Endothelial cell of umbilical vein (primary cell): ENCODE measurements at regions not wholly inside any gene's neighbourhood (a gene's known extent, or its start where the extent isn't known, plus 50 kb on each side); places are given as distances from the start of the nearest gene placed in this dataset.

ENCODE experiments used
- BruUV-seq: library from RNA; stranded (reverse); fragments of 400-500 nt; replicated peaks from 2 replicates; lab custom pipeline; 2021; lab: Mats Ljungman, UMichigan
- CTCF ChIA-PET: fragments of 300-600, 350-600 bp; sonication (Branson Sonifier 250); formaldehyde crosslinking; loops from one replicate; lab custom pipeline; 2021; ENCODE audit warnings: antibody characterized with exemption, inconsistent platforms; lab: Charles Lee
- POLR2A ChIA-PET: fragments of 300-600, 350-600 bp; sonication (Branson Sonifier 250); formaldehyde crosslinking; loops from one replicate; lab custom pipeline; 2021; ENCODE audit warnings: antibody characterized with exemption, inconsistent platforms; lab: Charles Lee
- DNase-seq: peaks from one replicate; pipeline ENCODE4 v3.0.0-alpha.2; 2011; ENCODE audit warnings: low read depth, low spot score
- FAIRE-seq: peaks from 2 replicates; lab custom pipeline; 2011; peaks lifted over from hg19 to GRCh38; lab: Jason Lieb, UNC
- H2AFZ ChIP-seq: 2 replicates; pipeline ENCODE4 v1.6.0; 2012; ENCODE audit warnings: low read depth, low read length, control low read depth, inconsistent platforms
- H3K27ac ChIP-seq: 2 replicates; pipeline ENCODE4 v1.5.1; 2011; ENCODE audit warnings: low read depth, mild to moderate bottlenecking, control low read depth, low read length, moderate library complexity; ENCODE audit not compliant: insufficient read depth
- H3K27me3 ChIP-seq, 2 experiments: 2 replicates each; pipeline versions ENCODE4 v1.6.0 to v1.6.1; 2011; ENCODE audit warnings: low read length in 2 of 2, mixed read lengths in 1 of 2; ENCODE audit not compliant: control insufficient read depth in 2 of 2, insufficient read depth in 2 of 2
- H3K36me3 ChIP-seq, 2 experiments: 2 replicates in 1 of 2; 3 replicates in 1 of 2; pipeline ENCODE4 v1.5.1; 2011; ENCODE audit warnings: low read length in 2 of 2, mild to moderate bottlenecking in 1 of 2, moderate library complexity in 1 of 2; ENCODE audit not compliant: control insufficient read depth in 2 of 2, insufficient read depth in 2 of 2; ENCODE audit errors: extremely low read depth in 1 of 2
- H3K4me1 ChIP-seq: 3 replicates; pipeline ENCODE4 v1.5.1; 2011; ENCODE audit warnings: mild to moderate bottlenecking, low read length; ENCODE audit not compliant: control insufficient read depth, insufficient read depth; ENCODE audit errors: extremely low read depth
- H3K4me2 ChIP-seq: 2 replicates; pipeline ENCODE4 v1.6.1; 2011; ENCODE audit warnings: low read length, control low read depth, mixed read lengths; ENCODE audit not compliant: insufficient read depth
- H3K4me3 ChIP-seq, 3 experiments: fragments of 200-600 bp in 1 of 3; sonication (generic), shearing (Covaris generic) in 1 of 3; replicated peaks in 1 of 3; 2 replicates each; pipeline ENCODE4 v1.5.1; 2011 to 2016; ENCODE audit warnings: control low read depth in 3 of 3, low read length in 3 of 3, mild to moderate bottlenecking in 2 of 3, inconsistent platforms in 1 of 3, low read depth in 1 of 3, moderate library complexity in 1 of 3; ENCODE audit not compliant: insufficient read depth in 1 of 3
- H3K79me2 ChIP-seq: 2 replicates; pipeline ENCODE4 v1.6.0; 2012; ENCODE audit warnings: low read length, inconsistent platforms; ENCODE audit not compliant: control insufficient read depth, insufficient read depth
- H3K9ac ChIP-seq: replicated peaks from 2 replicates; pipeline ENCODE3; 2011; ENCODE audit warnings: low read length, control low read depth; ENCODE audit not compliant: insufficient read depth; ENCODE audit errors: extremely low read depth
- H3K9me1 ChIP-seq: replicated peaks from 3 replicates; pipeline ENCODE4 v1.6.0; 2011; ENCODE audit warnings: mild to moderate bottlenecking, low read length; ENCODE audit not compliant: control insufficient read depth, insufficient read depth; ENCODE audit errors: extremely low read depth
- H3K9me3 ChIP-seq: replicated peaks from 2 replicates; pipeline ENCODE4 v1.5.1; 2012; ENCODE audit warnings: low read length, inconsistent platforms; ENCODE audit not compliant: control insufficient read depth, insufficient read depth
- H4K20me1 ChIP-seq: replicated peaks from 2 replicates; pipeline ENCODE3; 2011; ENCODE audit warnings: mild to moderate bottlenecking, low read length; ENCODE audit not compliant: control insufficient read depth, insufficient read depth; ENCODE audit errors: extremely low read depth
- EZH2 ChIP-seq: IDR thresholded peaks from 2 replicates; pipeline ENCODE4 v1.6.1; 2012; ENCODE audit warnings: borderline replicate concordance, low read depth, mild to moderate bottlenecking, moderate library complexity, low read length, inconsistent platforms; ENCODE audit not compliant: severe bottlenecking
- FOS ChIP-seq: IDR thresholded peaks from 2 replicates; pipeline ENCODE4 v1.6.1; 2011; ENCODE audit warnings: mild to moderate bottlenecking, low read length, moderate library complexity, borderline replicate concordance; ENCODE audit not compliant: insufficient read depth
- GATA2 ChIP-seq: IDR thresholded peaks from 2 replicates; pipeline ENCODE4 v1.7.0; 2011; ENCODE audit warnings: low read depth, mild to moderate bottlenecking, moderate library complexity, mixed read lengths, low read length; ENCODE audit not compliant: insufficient read length, insufficient read depth
- JUN ChIP-seq: IDR thresholded peaks from 2 replicates; pipeline ENCODE4 v1.6.1; 2011; ENCODE audit warnings: borderline replicate concordance, low read depth; ENCODE audit not compliant: insufficient read length, insufficient read depth
- MAX ChIP-seq: IDR thresholded peaks from 2 replicates; pipeline ENCODE4 v1.6.1; 2011; ENCODE audit not compliant: insufficient read depth, insufficient read length
- MYC ChIP-seq: IDR thresholded peaks from one replicate; pipeline ENCODE4 v1.6.1; 2011; ENCODE audit warnings: mild to moderate bottlenecking, low read depth, low read length
- POLR2A ChIP-seq: IDR thresholded peaks from 2 replicates; pipeline ENCODE4 v1.6.1; 2012; ENCODE audit warnings: low read depth, mild to moderate bottlenecking, control low read depth, low read length
- POLR2AphosphoS5 ChIP-seq: IDR thresholded peaks from 2 replicates; pipeline ENCODE4 v1.6.1; 2012; ENCODE audit warnings: low read depth, mild to moderate bottlenecking, control low read depth, low read length, moderate library complexity; ENCODE audit not compliant: insufficient read depth
- dilution Hi-C: fragments of 300-500 bp; cut with MboI; formaldehyde crosslinking; loops from one replicate; pipeline ENCODE4 v1.15.0; 2019; ENCODE audit warnings: low sequenced_read_pairs; ENCODE audit not compliant: extremely low pct_ligation_motif_present
- intact Hi-C: fragments of 100-400 bp; cut with micrococcal nuclease; formaldehyde crosslinking; loops from one replicate; pipeline ENCODE4 v1.10.0; 2022
- TF ChIP-seq, protein P1 (sequence below), 2 donors: IDR thresholded peaks; 1 replicate in 1 of 2; 2 replicates in 1 of 2; pipeline ENCODE4 v1.5.1; 2011; ENCODE audit warnings: low read length in 2 of 2, mild to moderate bottlenecking in 2 of 2, moderate library complexity in 2 of 2, control low read depth in 1 of 2, inconsistent platforms in 1 of 2, low read depth in 1 of 2; ENCODE audit not compliant: insufficient read depth in 1 of 2; ENCODE audit errors: extremely low read depth in 1 of 2

DNA sequence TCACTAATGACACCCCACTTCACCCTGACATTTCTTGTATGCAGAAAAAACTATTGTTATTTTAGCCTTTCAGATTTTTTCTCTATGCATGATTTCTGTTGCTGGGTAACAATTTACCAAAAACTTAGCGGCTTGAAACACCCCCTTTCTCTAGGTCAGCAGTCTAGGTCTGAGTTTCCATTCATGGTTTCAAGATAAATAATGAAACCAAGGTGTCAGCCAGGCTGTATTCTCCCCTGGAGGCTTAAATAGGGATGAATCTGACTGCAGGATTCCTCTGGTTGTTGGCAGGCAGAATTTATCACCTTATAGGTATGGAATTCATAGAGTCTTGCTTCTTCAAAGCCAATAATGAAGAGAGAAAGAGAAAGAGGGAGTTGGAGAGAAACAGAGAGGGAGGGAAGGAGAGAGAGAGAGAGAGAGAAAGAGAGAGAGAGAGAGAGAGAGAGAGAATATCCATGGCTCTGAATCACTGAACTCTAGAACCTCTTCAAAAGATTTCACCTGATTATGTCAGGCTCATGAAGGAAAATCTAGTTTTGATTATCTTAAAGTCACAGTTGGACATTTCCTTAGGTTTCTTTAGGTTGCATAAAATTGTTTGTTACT is 1224.6 kb upstream of the LRRTM3 start:
- CTCF ChIA-PET, result no interaction called here
- BruUV-seq, result no TSS peak
- Histone ChIP-seq H2AFZ (no peak overlapping the region), H3K36me3 (no peaks in the 10 kb centered on the region), H3K4me2 (no peak overlapping the region), H3K4me1 (no peaks in the 10 kb centered on the region), H4K20me1 (no peaks in the 10 kb centered on the region), H3K4me3 (no peak overlapping the region), H3K27me3 (no peaks in the 10 kb centered on the region), H3K9ac (no peak overlapping the region), H3K9me1 (no peaks in the 10 kb centered on the region), H3K27ac (no peak overlapping the region), H3K9me3 (no peaks in the 10 kb centered on the region), H3K79me2 (no peaks in the 10 kb centered on the region)
- POLR2A ChIA-PET, result no interaction called here
- intact Hi-C loops, result no loop called here
- TF ChIP-seq POLR2A (no peak), GATA2 (no peak)
- dilution Hi-C loops, result no loop called here
- FAIRE-seq (no peak), DNase-seq (no peak)

DNA sequence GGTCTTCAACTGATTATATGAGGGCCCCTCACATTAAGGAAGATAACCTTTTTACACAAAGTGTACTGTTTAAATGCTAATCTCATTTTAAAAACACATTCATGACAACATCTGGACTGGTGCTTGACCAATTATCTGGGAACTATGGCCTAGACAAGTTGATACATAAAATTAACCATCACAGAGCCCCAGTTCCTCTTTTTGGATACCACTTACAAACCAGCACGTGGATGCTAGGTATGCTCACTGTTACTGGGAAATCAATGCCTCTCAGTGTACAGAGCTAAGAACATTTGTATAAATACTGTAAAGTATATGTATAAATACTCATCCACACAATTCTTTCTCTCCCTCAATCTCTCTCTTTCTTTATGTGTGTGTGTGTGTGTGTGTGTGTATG is 1217.8 kb upstream of the LRRTM3 start:
- Histone ChIP-seq H3K4me1 (no peaks in the 10 kb centered on the region), H3K27me3 (no peaks in the 10 kb centered on the region), H3K36me3 (no peaks in the 10 kb centered on the region), H3K9me1 (no peaks in the 10 kb centered on the region), H4K20me1 (no peaks in the 10 kb centered on the region), H3K9me3 (no peaks in the 10 kb centered on the region), H3K9ac (no peak overlapping the region), H3K27ac (no peak overlapping the region), H3K4me3 (no peak overlapping the region), H2AFZ (no peak overlapping the region), H3K79me2 (no peaks in the 10 kb centered on the region), H3K4me2 (no peak overlapping the region)
- FAIRE-seq (no peak), DNase-seq (no peak)
- CTCF ChIA-PET, result no interaction called here
- TF ChIP-seq FOS (no peak), POLR2A (no peak), MYC (no peak), POLR2AphosphoS5 (no peak), JUN (no peak), MAX (no peak), GATA2 (no peak), EZH2 (no peak)
- TF ChIP-seq, protein P1, sequence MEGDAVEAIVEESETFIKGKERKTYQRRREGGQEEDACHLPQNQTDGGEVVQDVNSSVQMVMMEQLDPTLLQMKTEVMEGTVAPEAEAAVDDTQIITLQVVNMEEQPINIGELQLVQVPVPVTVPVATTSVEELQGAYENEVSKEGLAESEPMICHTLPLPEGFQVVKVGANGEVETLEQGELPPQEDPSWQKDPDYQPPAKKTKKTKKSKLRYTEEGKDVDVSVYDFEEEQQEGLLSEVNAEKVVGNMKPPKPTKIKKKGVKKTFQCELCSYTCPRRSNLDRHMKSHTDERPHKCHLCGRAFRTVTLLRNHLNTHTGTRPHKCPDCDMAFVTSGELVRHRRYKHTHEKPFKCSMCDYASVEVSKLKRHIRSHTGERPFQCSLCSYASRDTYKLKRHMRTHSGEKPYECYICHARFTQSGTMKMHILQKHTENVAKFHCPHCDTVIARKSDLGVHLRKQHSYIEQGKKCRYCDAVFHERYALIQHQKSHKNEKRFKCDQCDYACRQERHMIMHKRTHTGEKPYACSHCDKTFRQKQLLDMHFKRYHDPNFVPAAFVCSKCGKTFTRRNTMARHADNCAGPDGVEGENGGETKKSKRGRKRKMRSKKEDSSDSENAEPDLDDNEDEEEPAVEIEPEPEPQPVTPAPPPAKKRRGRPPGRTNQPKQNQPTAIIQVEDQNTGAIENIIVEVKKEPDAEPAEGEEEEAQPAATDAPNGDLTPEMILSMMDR (IDR thresholded peaks at IDR 0.05; ENCODE audit: extremely low read depth in 1 of 2, insufficient read depth in 1 of 2, low read depth in 1 of 2, low read length in 2 of 2), result no peak
- BruUV-seq, result no TSS peak
- POLR2A ChIA-PET, result no interaction called here
- dilution Hi-C loops (no loop called here), intact Hi-C loops (no loop called here)
